Chondrocyte (in vitro differentiated cells): ENCODE measurements at regions not wholly inside any gene's neighbourhood (a gene's known extent, or its start where the extent isn't known, plus 50 kb on each side); places are given as distances from the start of the nearest gene placed in this dataset.

ENCODE experiments used
- DNase-seq: peaks from one replicate; pipeline ENCODE4 v3.0.0; 2021; ENCODE audit warnings: mixed read lengths, low spot score
- H3K27ac Mint-ChIP-seq: one replicate; pipeline ENCODE4 v1.8.0; 2021; ENCODE audit warnings: mild to moderate bottlenecking, moderate library complexity, mixed read lengths; ENCODE audit not compliant: unreplicated experiment
- H3K27me3 Mint-ChIP-seq: 2 replicates; pipeline ENCODE4 v1.8.0; 2021; ENCODE audit warnings: low read depth, mixed read lengths
- H3K36me3 Mint-ChIP-seq: 2 replicates; pipeline ENCODE4 v1.8.0; 2021; ENCODE audit warnings: low read depth, mixed read lengths
- H3K4me1 Mint-ChIP-seq: 2 replicates; pipeline ENCODE4 v1.8.0; 2021; ENCODE audit warnings: low read depth, mild to moderate bottlenecking, mixed read lengths
- H3K4me3 Mint-ChIP-seq: one replicate; pipeline ENCODE4 v1.8.0; 2021; ENCODE audit warnings: mild to moderate bottlenecking, moderate library complexity, mixed read lengths; ENCODE audit not compliant: unreplicated experiment
- H3K9me3 Mint-ChIP-seq: 2 replicates; pipeline ENCODE4 v1.8.0; 2021; ENCODE audit warnings: low read depth, mixed read lengths
- TF ChIP-seq, protein P1 (sequence below): fragments of 200-600 bp; sonication (generic); IDR thresholded peaks from 2 replicates; pipeline ENCODE4 v1.5.0; 2021; ENCODE audit warnings: antibody characterized with exemption, mild to moderate bottlenecking, moderate library complexity

DNA sequence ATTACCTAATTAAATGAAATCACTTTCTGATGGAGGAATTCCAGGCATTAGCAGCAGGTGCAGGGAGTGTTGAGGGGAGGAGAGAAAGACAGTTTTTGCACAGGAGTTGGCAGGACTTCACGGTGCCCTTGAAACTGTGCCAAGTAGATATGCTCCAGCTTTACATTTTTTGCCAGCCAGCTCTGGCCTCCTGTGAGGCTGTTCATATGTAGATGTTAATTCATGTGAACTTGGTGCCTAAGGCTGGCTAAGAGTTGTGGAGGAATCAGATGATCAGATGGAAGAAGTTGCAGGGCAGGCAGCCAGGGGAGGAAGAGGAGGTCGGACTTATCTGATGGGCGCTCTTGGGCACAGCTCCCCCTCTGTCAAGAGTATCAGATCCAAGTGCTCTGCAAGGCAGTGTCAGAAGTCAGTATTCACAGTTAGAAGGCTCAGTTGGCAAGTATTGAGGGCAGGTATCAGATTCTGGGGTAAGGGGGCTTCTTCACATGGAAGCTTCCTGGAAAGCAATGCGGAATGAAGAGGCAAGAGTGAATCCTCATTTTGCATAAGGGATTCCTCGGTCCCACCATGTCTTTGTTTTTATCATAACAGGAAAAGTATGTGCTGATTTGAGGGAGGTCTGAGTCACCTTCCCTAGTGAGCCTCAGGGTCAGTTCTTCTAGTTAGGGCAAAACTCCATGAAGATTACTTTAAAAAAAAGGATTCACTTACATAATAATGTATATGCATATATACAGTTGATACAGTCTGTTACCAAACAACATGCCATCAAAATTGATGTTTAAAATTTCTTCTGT, 172.6 kb upstream of the UMPS start:
- Mint-ChIP-seq H3K36me3 (no peaks in the 10 kb centered on the region), H3K9me3 (no peaks in the 10 kb centered on the region), H3K27me3 (no peaks in the 10 kb centered on the region), H3K4me3 (no peak overlapping the region), H3K4me1 (peaks cover 38% of the 10 kb centered on the region), H3K27ac (peak overlapping the region; percentile 92)
- TF ChIP-seq, protein P1, sequence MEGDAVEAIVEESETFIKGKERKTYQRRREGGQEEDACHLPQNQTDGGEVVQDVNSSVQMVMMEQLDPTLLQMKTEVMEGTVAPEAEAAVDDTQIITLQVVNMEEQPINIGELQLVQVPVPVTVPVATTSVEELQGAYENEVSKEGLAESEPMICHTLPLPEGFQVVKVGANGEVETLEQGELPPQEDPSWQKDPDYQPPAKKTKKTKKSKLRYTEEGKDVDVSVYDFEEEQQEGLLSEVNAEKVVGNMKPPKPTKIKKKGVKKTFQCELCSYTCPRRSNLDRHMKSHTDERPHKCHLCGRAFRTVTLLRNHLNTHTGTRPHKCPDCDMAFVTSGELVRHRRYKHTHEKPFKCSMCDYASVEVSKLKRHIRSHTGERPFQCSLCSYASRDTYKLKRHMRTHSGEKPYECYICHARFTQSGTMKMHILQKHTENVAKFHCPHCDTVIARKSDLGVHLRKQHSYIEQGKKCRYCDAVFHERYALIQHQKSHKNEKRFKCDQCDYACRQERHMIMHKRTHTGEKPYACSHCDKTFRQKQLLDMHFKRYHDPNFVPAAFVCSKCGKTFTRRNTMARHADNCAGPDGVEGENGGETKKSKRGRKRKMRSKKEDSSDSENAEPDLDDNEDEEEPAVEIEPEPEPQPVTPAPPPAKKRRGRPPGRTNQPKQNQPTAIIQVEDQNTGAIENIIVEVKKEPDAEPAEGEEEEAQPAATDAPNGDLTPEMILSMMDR = no peak
- DNase-seq = no peak

DNA sequence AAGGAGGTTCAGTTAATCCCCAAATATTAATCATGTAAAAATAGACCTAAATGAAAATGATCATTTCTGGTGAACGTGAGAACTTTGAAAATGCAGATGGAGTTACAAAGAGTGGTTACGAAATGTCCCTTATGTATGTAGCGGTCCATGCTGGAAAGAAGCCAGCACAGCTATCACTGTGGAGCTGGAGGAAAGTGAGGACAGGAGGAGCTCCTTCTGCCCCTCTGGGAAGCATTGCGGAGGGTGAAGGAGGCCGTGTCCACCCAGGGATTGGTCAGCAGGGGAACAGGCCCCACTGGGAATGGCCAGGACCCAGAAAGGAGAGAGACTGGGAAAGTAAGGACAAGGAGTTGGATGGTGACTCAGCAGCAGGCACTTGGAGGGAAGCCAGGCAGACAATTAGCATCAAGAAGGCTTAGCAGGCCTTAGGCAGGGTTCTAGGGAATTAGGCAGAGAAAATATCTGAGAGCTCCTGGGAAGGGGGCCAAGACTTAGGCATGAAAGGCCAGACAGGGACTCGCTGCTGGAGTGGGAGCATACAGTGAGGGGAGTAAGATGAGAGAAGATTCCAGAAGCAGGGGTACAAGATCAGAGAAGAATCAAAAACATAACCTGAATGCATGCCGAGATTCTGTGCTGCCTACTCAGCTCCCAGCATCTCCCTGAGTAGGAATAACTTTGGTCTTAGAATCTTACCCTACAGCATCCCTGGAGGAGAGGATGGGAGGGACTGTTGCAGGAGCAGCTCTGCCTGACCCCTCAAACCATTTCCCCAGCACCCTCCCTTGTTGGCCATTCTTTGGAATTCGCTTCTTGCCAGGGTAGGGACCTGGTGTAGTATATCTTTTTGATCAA, 171.0 kb upstream of the UMPS start:
- no peak for DNase-seq
- H3K4me3 Mint-ChIP-seq = no peak overlapping the region
- peaks cover 38% of the 10 kb centered on the region for H3K4me1 Mint-ChIP-seq
- peak overlapping the region; percentile 92 for H3K27ac Mint-ChIP-seq
- TF ChIP-seq, protein P1 = no peak
- H3K9me3 Mint-ChIP-seq = no peaks in the 10 kb centered on the region
- H3K36me3 Mint-ChIP-seq = no peaks in the 10 kb centered on the region
- H3K27me3 Mint-ChIP-seq = no peaks in the 10 kb centered on the region

DNA sequence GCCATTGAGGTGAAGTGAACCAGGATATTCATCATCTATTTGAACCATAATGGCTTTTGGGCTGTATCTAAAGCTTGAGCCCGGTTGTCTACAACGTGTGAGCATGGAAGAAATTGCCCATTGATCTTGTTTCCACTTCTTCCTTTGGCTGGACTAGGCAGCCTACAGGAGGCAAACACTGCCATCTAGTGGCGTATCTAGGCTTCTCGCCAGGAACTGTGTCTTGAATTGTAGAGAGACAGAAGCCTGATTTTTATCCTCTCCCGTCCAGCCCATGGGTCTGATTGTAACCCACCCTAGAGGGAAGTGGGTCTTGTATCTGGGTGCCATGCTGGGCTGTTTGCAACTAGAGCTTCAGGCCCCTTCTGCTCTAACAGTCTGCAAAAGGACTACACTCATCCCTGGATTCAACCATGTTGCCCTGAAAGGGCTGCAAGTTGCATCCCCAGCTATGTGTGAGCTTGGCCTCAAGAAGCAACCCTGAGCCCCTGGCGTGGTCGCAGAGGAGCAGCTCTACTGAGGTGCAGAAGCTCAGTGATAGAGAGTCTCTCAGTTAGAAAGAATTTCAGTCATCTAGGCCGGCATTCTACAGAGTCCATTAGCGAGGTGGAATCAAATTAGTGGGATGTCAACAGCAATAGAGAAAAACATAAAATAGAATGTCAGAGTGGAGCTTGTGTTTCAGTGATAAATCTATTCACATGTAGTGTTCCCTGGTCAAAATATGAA, 170.2 kb upstream of the UMPS start:
- TF ChIP-seq, protein P1 = peak; percentile 95
- Mint-ChIP-seq H3K4me3 (no peak overlapping the region), H3K27me3 (peaks cover under 1% of the 10 kb centered on the region), H3K27ac (peak overlapping the region; percentile 92), H3K9me3 (no peaks in the 10 kb centered on the region), H3K36me3 (no peaks in the 10 kb centered on the region), H3K4me1 (peaks cover 41% of the 10 kb centered on the region)
- DNase-seq = no peak

DNA sequence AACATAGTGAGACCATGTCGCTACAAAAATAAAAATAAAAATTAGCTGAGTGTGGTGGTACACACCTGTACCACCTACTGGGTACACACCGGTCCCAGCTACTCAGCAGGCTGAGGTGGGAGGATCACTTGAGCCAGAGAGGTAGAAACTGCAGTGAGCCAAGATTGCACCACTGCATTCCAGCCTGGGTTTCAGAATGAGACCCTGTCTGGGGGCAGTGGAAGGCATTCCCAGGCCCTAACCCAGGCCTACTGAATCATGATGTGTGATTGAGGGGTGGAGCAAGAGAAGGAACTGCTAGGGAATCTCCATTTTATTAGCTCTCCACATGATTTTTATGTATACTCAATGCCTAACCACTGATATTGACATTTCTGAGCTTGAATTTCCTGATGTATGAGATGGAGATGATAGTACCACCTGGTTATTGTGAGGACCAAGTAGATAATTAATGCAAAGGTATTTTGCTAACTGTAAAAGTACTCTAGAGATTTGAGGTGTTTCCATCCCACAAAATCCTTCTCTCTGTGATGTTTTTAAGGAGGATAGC, 169.5 kb upstream of the UMPS start:
- H3K4me1 Mint-ChIP-seq = peaks cover 44% of the 10 kb centered on the region
- no peak overlapping the region for H3K4me3 Mint-ChIP-seq
- no peaks in the 10 kb centered on the region for H3K36me3 Mint-ChIP-seq
- peak overlapping the region; percentile 52 for H3K27ac Mint-ChIP-seq
- TF ChIP-seq, protein P1 = no peak
- no peaks in the 10 kb centered on the region for H3K9me3 Mint-ChIP-seq
- DNase-seq = no peak
- peaks cover 3% of the 10 kb centered on the region for H3K27me3 Mint-ChIP-seq
